ENCODE measurements at regions not wholly inside any gene's neighbourhood (a gene's known extent, or its start where the extent isn't known, plus 50 kb on each side); places are given as distances from the start of the nearest gene placed in this dataset.

- no peak for TF ChIP-seq CTCF (conservative IDR thresholded peaks at IDR 0.05; ENCODE audit: low read depth, low read length)
- no peak for DNase-seq (ENCODE audit: low read depth)
Measured at GRCh38 chr20:40769677-40770285, 80.7 kb upstream of the MAFB start.

GRCh38 chr20:40770564-40771307 lies 81.7 kb upstream of the MAFB start:
- no peak for DNase-seq (ENCODE audit: low read depth)
- no peak overlapping the region for H3K4me3 ChIP-seq (ENCODE audit: low read length)
- TF ChIP-seq CTCF (conservative IDR thresholded peaks at IDR 0.05; ENCODE audit: low read depth, low read length), result no peak

More at GRCh38 chr20:40769677-40770285, 80.7 kb upstream of the MAFB start:
- H3K4me3 ChIP-seq (ENCODE audit: low read length), result no peak overlapping the region

GRCh38 chr20:40771308-40771610 lies 82.2 kb upstream of the MAFB start:
- DNase-seq (ENCODE audit: low read depth), result no peak
- no peak overlapping the region for H3K4me3 ChIP-seq (ENCODE audit: low read length)
- TF ChIP-seq CTCF (conservative IDR thresholded peaks at IDR 0.05; ENCODE audit: low read depth, low read length), result no peak

- no peak for DNase-seq (ENCODE audit: low read depth)
- no peak for TF ChIP-seq CTCF (conservative IDR thresholded peaks at IDR 0.05; ENCODE audit: low read depth, low read length)
- no peak overlapping the region for H3K4me3 ChIP-seq (ENCODE audit: low read length)
Measured at GRCh38 chr20:40771848-40772511, 82.9 kb upstream of the MAFB start.

GRCh38 chr20:40773376-40773775 lies 84.3 kb upstream of the MAFB start:
- no peak for TF ChIP-seq CTCF (conservative IDR thresholded peaks at IDR 0.05; ENCODE audit: low read depth, low read length)
- H3K4me3 ChIP-seq (ENCODE audit: low read length), result no peak overlapping the region

GRCh38 chr20:40774252-40774651 lies 85.2 kb upstream of the MAFB start:
- no peak overlapping the region for H3K4me3 ChIP-seq (ENCODE audit: low read length)
- TF ChIP-seq CTCF (conservative IDR thresholded peaks at IDR 0.05; ENCODE audit: low read depth, low read length), result no peak
- no peak for DNase-seq (ENCODE audit: low read depth)

More at GRCh38 chr20:40773376-40773775, 84.3 kb upstream of the MAFB start:
- no peak for DNase-seq (ENCODE audit: low read depth)
